ENCODE measurements at regions not wholly inside any gene's neighbourhood (a gene's known extent, or its start where the extent isn't known, plus 50 kb on each side); places are given as distances from the start of the nearest gene placed in this dataset.
"Not testable (repeated sequence)": the region's sequence is repeated elsewhere in the genome, so short reads cannot be mapped to it uniquely, and the experiment has no call there.

DNA sequence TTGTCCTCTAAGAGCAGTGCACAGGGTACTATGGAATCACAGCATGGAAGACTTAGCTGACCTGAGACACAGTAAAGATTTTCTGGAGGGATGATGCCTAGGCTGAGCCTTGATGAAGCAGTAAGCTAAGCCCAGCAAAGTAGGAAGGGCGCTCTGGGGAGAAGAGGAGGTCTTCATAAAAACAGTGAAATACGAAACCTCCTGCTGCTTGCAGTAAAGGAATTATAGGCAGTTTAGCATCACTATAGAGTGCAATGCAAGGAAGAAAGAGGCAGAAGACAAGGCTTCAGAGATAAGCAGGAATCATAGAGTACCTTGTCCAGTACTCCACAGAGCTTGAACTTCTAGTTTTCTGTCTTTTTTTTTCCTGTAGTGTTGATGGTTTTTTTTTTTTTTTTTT, 555.7 kb upstream of the CADM1 start:
- no peak for DNase-seq

GRCh38 chr11:116057000-116057399, 552.8 kb upstream of the CADM1 start:
- no peak for DNase-seq

DNA sequence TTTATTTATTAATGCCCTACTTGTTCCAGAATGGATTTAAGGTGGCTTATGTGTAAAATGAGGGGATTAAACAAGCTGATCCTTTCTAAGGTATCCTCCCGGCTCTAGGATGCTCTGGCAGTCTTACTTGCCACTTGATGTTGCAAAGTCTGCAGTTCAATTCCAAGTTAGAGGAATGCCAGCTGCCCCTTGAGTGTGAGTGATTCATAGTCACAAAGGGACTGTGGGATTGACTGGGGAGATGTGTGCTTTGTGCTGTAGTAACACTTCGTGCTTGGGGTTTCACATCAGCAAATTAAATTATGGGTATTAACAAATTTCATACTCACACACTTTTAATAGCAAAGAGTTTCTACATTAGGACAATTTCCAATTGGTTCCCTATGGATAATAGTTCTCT, 550.8 kb upstream of the CADM1 start:
- DNase-seq = no peak

DNA sequence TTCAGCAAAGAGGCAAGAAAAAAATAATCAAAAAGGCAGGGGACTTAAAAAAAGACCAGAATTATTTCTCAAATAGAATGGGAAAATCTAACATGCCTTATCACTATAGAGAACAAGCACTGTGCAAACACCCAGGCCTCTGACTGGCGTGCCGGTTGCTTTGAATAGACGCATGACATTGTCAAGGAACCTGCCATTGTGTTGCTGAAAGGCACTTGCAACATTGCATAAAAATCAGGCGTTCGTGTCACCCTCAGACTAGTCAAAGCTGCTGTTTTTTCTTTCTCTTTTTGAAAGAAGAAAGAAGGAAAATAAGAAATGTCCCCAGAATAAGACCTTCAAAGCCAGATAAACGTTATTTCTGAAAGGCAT, 549.3 kb upstream of the CADM1 start:
- no peak for DNase-seq

DNA sequence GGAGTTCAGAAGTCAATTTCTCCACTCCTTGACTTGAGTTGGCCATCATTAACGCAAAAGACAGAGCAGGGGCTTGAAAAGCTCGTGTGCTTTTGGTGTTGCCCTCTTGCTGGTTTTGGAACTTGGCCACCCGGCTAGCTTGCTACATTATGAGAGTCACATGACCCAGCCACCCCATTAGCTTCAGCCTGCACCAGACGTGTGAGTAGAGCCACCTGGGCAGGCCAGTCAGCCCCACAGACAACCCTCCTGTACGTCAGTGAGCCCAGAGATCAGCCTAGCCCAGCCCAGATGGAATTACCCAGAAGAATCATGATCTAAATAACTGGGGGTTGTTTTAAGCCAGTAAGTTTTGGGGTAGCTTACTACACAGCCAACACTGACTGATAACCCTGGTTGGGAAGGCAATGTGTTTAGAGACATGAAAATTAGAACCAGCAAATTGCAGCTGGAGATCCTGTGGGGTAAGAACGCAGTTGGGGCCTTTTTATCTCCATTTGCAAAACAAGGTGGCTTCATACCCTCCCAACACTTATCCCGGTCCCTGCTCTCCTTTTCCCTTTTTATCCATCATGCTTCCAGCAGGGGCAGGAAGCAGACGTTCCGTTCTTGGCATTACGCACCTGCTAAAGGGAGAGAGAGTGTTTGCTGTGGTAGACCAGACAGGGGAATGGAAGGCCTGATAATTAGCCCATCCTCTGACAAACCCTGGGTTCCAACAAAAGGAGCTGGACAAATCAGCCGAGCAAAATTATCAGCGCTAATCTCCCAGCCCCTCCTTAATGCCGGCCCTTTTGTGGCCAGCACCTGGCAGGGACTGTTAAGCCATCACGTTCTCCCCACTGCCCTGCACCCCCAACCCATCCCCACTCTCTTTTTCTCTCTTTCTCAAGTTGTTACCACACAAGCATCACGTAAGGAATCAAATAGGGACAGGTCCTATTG, 548.7 kb upstream of the CADM1 start:
- no peak for DNase-seq

- DNase-seq = no peak
Measured at GRCh38 chr11:116051494-116051893, 547.3 kb upstream of the CADM1 start.

GRCh38 chr11:116049383-116049782, 545.2 kb upstream of the CADM1 start:
- DNase-seq = no peak

GRCh38 chr11:116046127-116046526, 541.9 kb upstream of the CADM1 start:
- no peak for DNase-seq

- no peak for DNase-seq
Measured at GRCh38 chr11:116044941-116045340, 540.7 kb upstream of the CADM1 start.

DNA sequence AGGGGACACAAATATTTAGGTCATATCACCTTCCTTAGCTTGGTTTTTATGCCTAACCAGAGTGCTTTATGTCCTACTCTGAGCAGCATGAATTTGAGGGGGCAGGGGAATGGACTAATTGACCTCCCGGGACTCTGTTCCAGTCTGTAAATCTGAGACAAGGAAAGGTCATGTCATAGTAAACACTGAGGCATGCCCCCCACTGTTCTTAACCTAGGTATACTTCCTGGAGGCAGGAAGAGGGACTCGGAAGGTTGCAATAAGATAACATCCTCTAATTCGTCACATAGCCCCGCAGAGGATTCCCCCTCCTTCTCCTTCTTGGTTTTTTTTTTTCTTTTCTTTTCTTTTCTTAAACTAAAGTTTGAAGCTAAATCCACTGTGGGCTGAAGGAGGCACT, 540.3 kb upstream of the CADM1 start:
- no peak for DNase-seq

GRCh38 chr11:116043857-116044256, 539.6 kb upstream of the CADM1 start:
- no peak for DNase-seq

GRCh38 chr11:116043059-116043458, 538.8 kb upstream of the CADM1 start:
- not testable (repeated sequence) for DNase-seq

DNA sequence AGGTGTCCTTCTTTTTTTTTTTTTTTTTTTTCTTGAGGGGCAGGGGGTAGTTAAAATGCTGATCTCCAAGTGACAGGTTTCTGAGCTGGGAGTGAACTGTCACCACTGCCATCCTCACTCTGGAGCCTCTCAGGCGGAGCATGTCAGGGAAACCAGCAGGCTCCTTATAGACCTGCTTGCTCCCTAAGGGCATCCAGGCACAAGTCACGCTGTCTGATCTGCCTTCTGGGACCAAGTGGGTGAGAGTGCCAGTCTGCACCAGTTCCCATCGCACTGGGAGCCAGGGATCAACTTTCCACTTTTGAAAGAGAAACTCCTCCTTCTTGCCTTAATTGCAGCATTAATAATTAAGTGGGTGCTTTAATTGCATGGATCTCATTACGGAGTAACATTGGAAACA, 537.9 kb upstream of the CADM1 start:
- DNase-seq = no peak

- DNase-seq = no peak
Measured at GRCh38 chr11:116037861-116038260, 533.6 kb upstream of the CADM1 start.

DNA sequence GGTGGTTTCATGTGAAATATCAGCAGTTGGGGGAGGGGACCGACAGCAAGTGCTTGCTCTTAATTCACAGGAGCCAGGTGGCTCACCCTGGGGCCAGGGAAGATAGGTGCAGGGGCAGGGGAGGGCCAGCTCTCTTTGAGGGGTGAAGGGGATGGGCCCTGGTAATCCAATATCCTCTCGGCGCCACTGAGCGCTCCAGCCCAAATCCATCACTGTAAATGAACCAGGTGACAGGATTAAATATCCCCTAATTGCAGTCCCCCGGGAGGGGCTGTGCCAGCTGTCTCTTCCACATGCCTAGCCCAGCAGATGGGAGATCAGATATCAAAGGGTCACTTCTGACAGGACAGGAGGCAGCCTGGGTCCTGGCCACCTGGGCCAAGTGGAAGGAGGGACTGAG, 531.8 kb upstream of the CADM1 start:
- DNase-seq = no peak

GRCh38 chr11:116033931-116034553, 529.8 kb upstream of the CADM1 start:
- DNase-seq = no peak

GRCh38 chr11:116030697-116031331, 526.6 kb upstream of the CADM1 start:
- DNase-seq = no peak

GRCh38 chr11:116028506-116028905, 524.3 kb upstream of the CADM1 start:
- not testable (repeated sequence) for DNase-seq

DNA sequence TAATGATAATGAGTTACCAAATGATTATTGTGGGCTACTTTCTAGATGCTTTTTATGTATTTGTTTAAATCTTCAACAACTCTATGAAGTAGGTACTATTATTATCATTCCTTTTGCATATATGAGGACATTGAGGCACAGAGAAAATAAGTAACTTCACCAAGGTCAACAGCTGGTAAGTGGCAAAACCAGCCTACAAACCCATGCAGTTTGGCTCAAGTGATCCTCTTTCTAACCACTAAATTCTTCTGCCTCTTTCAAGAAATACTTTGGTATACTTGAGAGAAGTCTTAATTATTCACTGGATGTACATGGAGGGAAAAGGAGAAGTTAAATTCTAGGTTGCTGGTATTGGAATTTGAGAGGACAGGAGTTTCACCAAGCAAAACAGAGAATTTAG, 495.2 kb upstream of the CADM1 start:
- DNase-seq = no peak

GRCh38 chr11:115996808-115997188, 492.6 kb upstream of the CADM1 start:
- no peak for DNase-seq

DNA sequence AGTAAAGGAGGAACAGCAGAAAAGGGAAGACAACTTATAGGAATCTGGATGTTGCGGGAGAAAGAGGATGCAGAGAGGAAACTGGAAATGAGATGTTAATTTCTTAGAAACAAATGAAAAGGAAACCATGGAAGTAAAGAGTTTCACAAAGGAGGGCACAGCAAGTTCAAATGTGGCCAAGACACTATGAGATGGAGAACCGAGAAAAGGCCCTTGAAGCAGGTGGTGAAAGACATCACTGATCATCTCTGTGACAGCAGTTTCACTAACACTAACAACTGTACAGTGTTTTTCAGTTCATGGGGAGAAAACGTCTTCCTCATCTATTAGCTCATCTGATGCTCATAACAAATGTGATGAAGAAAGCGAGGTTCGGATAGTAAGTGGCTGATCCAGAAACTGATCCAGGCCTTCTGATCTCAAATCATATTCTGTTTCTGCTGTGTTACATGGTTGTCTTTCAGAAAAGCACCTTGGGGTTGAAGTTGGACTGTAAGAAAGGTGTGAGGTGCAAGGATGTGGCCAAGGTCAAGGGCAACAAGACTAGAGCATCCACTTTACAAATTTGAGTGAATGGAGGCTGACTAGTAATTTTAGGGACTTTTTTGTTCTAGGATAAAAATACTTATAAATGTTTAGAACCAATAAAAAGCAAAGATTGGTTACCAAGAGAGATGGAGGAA, 492.1 kb upstream of the CADM1 start:
- DNase-seq = no peak

GRCh38 chr11:115993590-115993989, 489.4 kb upstream of the CADM1 start:
- no peak for DNase-seq

DNA sequence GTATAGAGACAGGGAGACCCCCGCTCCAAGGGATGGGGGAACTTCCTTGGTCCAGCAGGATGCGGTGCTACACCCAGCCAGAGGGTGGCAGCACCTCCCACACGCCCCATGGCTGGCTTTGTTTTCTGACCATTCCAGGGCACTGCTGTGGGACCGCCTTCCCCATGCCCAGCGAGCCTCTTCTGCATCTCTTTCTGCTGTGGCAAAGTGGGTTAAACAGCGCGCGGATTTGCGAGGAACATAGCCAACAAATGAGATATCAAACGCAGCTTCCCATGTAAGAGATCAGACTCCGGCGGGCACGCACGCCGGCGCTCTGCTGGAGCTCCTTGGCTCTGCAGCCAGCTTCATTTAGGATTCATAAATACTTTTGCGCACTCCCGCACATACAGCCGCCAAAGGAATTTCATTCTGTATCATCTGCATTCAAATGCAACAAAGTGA, 485.8 kb upstream of the CADM1 start:
- DNase-seq = no peak
